ACC112 (cell line): ENCODE measurements at regions not wholly inside any gene's neighbourhood (a gene's known extent, or its start where the extent isn't known, plus 50 kb on each side); places are given as distances from the start of the nearest gene placed in this dataset.

Source experiments
- H2AFZ ChIP-seq: fragments of 200-600 bp; sonication (generic); one replicate; pipeline ENCODE4 v1.6.0; 2017; ENCODE audit warnings: antibody characterized with exemption, low read length; ENCODE audit not compliant: unreplicated experiment
- H3K27ac ChIP-seq: fragments of 200-600 bp; sonication (generic); 2 replicates; pipeline ENCODE4 v1.5.1; 2014; ENCODE audit warnings: low read depth, mild to moderate bottlenecking, antibody characterized with exemption, low read length, moderate library complexity
- H3K27me3 ChIP-seq: fragments of 200-600 bp; sonication (generic); 2 replicates; pipeline ENCODE4 v1.6.1; 2014; ENCODE audit warnings: mild to moderate bottlenecking, antibody characterized with exemption, low read length, moderate library complexity, mixed read lengths; ENCODE audit not compliant: insufficient read depth
- H3K36me3 ChIP-seq: fragments of 200-600 bp; sonication (generic); 2 replicates; pipeline ENCODE4 v1.6.1; 2016; ENCODE audit warnings: mild to moderate bottlenecking, antibody characterized with exemption, low read length, moderate library complexity, mixed read lengths; ENCODE audit not compliant: insufficient read depth
- H3K4me1 ChIP-seq: fragments of 200-600 bp; sonication (generic); one replicate; pipeline ENCODE4 v1.6.1; 2016; ENCODE audit warnings: low read length, mixed read lengths; ENCODE audit not compliant: insufficient read depth, unreplicated experiment, control insufficient read depth
- H3K4me3 ChIP-seq: fragments of 200-600 bp; sonication (generic); 2 replicates; pipeline ENCODE4 v1.5.1; 2014; ENCODE audit warnings: mild to moderate bottlenecking, low read depth, low read length
- H3K79me2 ChIP-seq: fragments of 200-600 bp; sonication (generic); one replicate; pipeline ENCODE4 v1.6.0; 2016; ENCODE audit warnings: low read length; ENCODE audit not compliant: control insufficient read depth, unreplicated experiment, insufficient read depth

DNA sequence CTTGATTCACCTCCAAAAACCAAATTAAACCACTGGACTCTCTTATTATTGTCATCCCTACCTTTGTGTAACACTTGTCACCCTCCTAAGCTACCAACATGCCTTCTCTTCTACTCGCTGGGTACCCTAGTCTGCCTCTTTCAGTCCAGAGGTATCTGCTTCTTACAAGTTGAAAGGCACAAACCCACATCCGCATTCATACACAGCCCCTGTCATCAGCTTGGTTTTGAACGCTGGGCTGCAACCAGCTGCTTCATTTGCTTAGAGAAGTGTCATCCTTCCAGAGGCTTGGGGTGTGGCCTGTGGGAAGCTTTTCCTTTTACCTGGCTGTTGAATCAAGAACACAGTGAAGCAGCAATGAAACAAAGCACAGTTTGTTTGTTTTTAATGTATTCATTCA lies 138.8 kb upstream of the WWC1 start:
- Histone ChIP-seq H3K36me3 (no peaks in the 10 kb centered on the region), H2AFZ (no peak overlapping the region), H3K4me1 (no peaks in the 10 kb centered on the region), H3K27me3 (no peaks in the 10 kb centered on the region), H3K79me2 (no peaks in the 10 kb centered on the region), H3K27ac (no peak overlapping the region), H3K4me3 (no peak overlapping the region)

DNA sequence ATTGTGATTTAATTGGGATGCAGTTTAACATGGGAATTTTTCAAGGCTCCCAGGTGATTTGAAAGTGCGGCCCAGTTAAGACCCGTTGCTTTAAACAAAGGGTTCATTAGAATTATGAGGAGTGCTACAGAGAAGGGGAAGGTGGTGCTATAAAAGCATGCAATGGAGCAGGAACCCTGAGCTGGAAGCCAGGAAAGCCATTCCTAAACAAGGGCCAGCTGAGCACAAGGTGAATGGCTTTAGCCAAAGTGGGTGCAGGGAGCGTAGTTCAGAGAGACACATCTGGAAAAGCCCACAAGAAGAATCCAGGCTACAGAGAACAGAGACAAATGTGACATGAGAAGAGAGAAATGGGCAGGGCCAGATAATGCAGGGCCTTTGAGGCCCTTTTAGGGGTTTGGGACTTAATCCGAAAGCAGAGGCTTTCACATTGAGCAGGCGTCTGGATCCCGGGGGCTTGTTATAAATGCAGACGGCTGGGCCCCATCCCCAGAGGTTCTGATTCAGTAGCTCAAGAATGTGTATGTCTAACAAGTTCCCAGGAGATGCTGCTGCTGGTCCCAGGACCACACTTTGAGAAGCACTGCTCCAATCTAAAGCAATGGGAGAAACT lies 138.1 kb upstream of the WWC1 start:
- Histone ChIP-seq H3K4me3 (no peak overlapping the region), H2AFZ (no peak overlapping the region), H3K4me1 (no peaks in the 10 kb centered on the region), H3K79me2 (no peaks in the 10 kb centered on the region), H3K36me3 (no peaks in the 10 kb centered on the region), H3K27ac (no peak overlapping the region), H3K27me3 (no peaks in the 10 kb centered on the region)

DNA sequence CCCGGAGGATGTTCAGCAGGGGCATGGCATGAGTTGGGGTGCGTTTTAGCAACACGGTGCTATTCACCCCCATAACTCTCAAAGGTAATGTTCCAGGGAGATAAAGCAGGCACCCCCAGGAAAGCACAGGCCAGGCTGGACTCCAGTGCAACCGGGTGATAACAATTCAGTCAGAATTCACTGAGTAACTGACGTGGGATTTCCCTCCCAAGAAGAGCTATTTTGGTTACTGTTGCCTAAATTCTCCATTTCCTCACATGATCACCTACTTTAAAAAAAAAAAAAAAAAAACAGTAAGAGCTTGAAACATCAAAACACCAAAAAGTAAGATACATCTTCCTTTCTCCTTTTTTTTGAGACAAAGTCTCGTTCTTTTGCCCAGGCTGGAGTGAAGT lies 137.6 kb upstream of the WWC1 start:
- Histone ChIP-seq H3K36me3 (no peaks in the 10 kb centered on the region), H3K79me2 (no peaks in the 10 kb centered on the region)

DNA sequence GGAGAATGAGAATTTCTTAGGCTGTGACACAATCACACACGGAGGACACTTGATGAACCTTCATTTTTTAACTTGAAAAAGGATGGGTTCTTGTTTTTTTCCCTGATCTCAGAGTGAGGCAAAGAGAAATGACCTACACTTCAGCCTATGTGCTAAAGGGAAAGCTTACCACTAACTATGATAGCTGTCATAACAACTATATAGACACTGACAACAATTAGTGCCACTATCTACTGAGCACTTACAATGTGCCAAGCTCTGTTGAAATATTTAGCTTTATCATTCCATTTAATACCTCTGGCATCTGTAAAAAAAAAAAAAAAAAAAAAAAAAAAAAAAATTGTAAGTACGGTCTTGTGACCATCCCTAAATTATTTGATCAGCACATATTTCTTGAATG lies 135.9 kb upstream of the WWC1 start:
- Histone ChIP-seq H3K4me3 (no peak overlapping the region), H3K79me2 (no peaks in the 10 kb centered on the region), H3K27ac (no peak overlapping the region), H2AFZ (no peak overlapping the region), H3K36me3 (no peaks in the 10 kb centered on the region), H3K4me1 (no peaks in the 10 kb centered on the region), H3K27me3 (no peaks in the 10 kb centered on the region)

More for the DNA sequence above, 137.6 kb upstream of the WWC1 start:
- no peaks in the 10 kb centered on the region for H3K4me1 ChIP-seq
- no peak overlapping the region for H3K27ac ChIP-seq
- no peaks in the 10 kb centered on the region for H3K27me3 ChIP-seq
- no peak overlapping the region for H2AFZ ChIP-seq
- no peak overlapping the region for H3K4me3 ChIP-seq

DNA sequence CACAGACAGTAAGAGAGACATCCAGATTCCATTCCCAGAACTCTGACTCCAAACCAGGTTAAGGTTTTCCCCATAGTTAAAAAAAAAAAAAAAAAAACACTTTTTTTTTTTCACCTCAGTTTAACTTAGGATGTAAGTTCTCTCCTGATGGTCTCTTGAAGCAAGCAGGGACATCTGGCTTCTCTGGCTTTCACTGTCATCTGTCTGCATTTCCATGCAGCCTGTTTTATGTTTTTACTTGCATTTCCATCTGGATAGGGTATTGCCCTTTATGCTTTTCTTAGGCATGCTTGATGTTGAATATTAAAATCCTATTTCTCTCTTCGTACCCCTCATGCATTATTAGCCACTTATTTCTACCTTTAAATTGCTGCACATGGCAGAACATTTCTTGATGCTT lies 135.3 kb upstream of the WWC1 start:
- H3K4me3 ChIP-seq = no peak overlapping the region
- no peaks in the 10 kb centered on the region for H3K36me3 ChIP-seq
- no peak overlapping the region for H3K27ac ChIP-seq
- no peaks in the 10 kb centered on the region for H3K27me3 ChIP-seq
- H2AFZ ChIP-seq = no peak overlapping the region
- H3K79me2 ChIP-seq = no peaks in the 10 kb centered on the region
- no peaks in the 10 kb centered on the region for H3K4me1 ChIP-seq

DNA sequence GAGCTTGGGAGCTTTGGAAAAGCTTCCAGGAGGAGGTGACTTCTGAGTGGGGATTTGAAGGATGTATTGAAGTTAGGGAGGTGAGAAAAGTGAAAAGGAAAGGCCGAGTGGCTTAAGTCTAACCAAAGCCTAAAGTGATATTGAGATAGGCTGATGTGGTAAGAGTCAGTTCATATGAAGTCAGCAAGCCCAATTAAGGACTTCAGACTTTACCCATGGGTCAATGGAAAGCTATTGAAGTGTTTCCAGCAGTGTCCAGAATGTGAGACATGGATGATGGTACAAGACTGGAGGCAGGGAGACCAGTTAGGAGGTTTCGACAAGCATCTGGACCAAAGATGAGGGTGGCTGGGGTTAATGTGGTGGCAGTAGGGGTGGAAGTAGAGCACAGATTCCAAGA lies 134.3 kb upstream of the WWC1 start:
- no peak overlapping the region for H3K4me3 ChIP-seq
- H3K27ac ChIP-seq = no peak overlapping the region
- no peak overlapping the region for H2AFZ ChIP-seq
- H3K4me1 ChIP-seq = no peaks in the 10 kb centered on the region
- H3K27me3 ChIP-seq = no peaks in the 10 kb centered on the region
- no peaks in the 10 kb centered on the region for H3K79me2 ChIP-seq
- no peaks in the 10 kb centered on the region for H3K36me3 ChIP-seq

DNA sequence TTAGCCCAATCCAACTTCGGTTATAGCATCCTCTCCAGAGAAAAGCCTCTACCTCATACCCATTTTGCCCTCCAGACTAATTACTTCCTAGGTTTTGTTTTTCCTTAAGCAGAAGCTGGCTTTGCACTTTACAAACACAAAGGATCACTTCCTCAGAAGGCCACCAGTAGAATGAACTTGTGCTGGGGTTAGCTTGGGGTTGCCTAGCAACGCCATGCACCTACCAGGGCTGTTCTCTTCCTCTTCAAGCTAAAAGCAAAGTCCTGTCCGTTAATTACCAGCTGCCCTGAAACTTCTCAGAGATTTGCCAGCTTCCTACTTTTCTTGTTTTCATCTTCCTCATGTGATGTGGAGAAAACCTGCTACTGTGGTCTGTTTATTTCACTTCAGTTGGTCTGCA lies 132.0 kb upstream of the WWC1 start:
- no peak overlapping the region for H3K27ac ChIP-seq
- H2AFZ ChIP-seq = no peak overlapping the region
- H3K79me2 ChIP-seq = no peaks in the 10 kb centered on the region
- H3K27me3 ChIP-seq = no peaks in the 10 kb centered on the region
- no peaks in the 10 kb centered on the region for H3K4me1 ChIP-seq
- H3K36me3 ChIP-seq = no peaks in the 10 kb centered on the region
- H3K4me3 ChIP-seq = no peak overlapping the region

DNA sequence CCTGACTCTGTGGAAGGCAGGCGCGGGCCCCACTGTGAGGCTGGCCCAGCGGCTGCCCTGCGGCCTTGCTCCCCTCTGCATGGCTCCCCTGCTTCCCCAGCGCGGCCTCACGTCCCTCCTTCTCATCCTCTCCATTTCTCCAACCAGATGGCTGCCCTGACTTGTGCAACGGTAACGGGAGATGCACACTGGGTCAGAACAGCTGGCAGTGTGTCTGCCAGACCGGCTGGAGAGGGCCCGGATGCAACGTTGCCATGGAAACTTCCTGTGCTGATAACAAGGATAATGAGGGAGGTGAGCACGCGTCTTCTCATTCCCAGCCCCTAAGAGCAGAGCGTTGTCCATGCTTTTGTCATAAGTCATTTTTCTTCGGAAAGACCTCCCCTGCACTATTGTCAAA lies 129.0 kb upstream of the WWC1 start:
- H2AFZ ChIP-seq = no peak overlapping the region
- H3K36me3 ChIP-seq = no peaks in the 10 kb centered on the region
- H3K4me3 ChIP-seq = no peak overlapping the region
- no peaks in the 10 kb centered on the region for H3K27me3 ChIP-seq
- H3K79me2 ChIP-seq = no peaks in the 10 kb centered on the region
- H3K4me1 ChIP-seq = no peaks in the 10 kb centered on the region
- no peak overlapping the region for H3K27ac ChIP-seq

DNA sequence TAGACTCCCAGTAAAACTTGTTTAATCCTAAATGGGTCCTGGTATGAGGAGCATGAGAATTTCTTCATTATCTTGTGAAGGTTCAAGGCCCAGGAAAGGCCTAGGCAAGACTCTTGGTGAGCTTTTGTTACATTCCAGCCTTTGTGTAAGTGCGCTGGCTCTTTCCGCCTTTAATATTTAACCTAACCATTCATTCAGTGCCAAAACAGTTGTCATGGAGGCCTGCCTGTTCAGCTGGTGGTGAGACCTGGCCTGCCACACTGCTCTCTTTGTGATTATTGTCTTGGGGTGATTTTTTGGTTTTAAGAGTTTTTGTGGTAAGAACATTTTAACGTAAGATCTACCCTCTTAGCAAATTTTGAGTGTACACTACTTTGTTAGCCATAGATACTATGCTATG lies 127.5 kb upstream of the WWC1 start:
- H3K36me3 ChIP-seq = no peaks in the 10 kb centered on the region
- no peaks in the 10 kb centered on the region for H3K79me2 ChIP-seq
- H2AFZ ChIP-seq = no peak overlapping the region
- no peak overlapping the region for H3K27ac ChIP-seq
- peaks cover 2% of the 10 kb centered on the region; the same call in 1 of the 2 replicates for H3K27me3 ChIP-seq
- H3K4me3 ChIP-seq = no peak overlapping the region
- H3K4me1 ChIP-seq = no peaks in the 10 kb centered on the region

DNA sequence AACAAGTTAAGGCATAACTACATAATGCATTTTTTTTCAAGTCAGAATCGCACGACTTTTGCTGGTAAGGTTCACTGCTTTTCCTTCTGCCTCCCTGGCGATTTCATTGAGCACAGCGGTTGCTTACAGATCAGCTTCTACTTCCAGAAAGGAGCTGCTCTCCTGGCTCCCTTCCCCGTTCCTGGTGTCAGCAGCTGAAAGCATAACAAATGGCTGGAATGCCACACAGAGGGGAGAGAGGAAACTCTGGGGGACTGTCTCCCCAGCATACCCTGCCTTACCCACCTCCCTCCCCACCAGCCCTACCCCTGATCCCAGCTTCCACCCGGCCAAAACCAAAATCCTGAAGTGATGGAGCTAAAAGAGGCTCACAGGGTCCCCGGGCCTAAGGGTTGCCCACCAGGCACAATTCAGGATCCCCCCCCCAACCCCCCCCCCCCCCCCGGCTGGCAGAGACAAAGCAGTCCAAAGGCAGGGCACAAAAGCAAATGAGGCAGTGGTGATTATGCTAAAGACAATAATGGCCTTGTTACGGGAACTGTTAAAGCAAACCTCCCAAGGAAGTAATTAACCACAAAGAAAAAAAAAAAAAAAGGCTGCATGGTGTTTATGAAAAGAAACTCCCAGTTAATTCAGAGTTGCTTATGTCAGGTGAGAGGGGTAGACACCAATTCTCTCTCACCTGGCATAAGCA lies 126.1 kb upstream of the WWC1 start:
- H3K4me3 ChIP-seq = no peak overlapping the region
- peaks cover 5% of the 10 kb centered on the region; the same call in 1 of the 2 replicates for H3K27me3 ChIP-seq
- H3K79me2 ChIP-seq = no peaks in the 10 kb centered on the region
- H3K4me1 ChIP-seq = no peaks in the 10 kb centered on the region
- H2AFZ ChIP-seq = no peak overlapping the region
- no peaks in the 10 kb centered on the region for H3K36me3 ChIP-seq
- H3K27ac ChIP-seq = no peak overlapping the region

DNA sequence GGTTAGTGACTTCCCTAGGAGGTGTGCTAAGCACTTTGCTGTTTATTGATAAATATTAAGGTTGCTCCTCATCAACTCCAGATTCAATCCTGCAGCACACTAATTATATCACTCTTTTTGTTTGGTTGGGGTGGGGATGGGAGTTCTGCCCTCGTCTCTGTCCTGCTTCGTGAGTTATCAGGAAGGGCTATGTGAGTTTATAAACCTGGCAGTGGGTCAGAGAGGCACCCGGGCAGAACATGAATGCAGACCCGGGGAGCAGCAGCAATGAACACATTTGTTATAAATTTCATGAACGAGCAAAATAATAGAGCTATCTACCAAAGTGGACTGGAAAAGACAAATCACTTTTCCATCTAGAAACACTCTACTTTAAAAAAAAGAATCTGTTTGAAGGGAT lies 125.5 kb upstream of the WWC1 start:
- H3K27me3 ChIP-seq = peaks cover 5% of the 10 kb centered on the region; the same call in 1 of the 2 replicates
- H3K27ac ChIP-seq = no peak overlapping the region
- no peaks in the 10 kb centered on the region for H3K79me2 ChIP-seq
- H3K4me1 ChIP-seq = no peaks in the 10 kb centered on the region
- H3K36me3 ChIP-seq = no peaks in the 10 kb centered on the region
- no peak overlapping the region for H2AFZ ChIP-seq
- no peak overlapping the region for H3K4me3 ChIP-seq
